Glutamatergic neuron (in vitro differentiated cells): ENCODE measurements at regions not wholly inside any gene's neighbourhood (a gene's known extent, or its start where the extent isn't known, plus 50 kb on each side); places are given as distances from the start of the nearest gene placed in this dataset.
A peak's percentile ranks its signal among the peaks of the same experiment; 100 is the strongest.

ENCODE experiments used
- DNase-seq: peaks from one replicate; pipeline ENCODE4 v3.0.0; 2022
- H3K27ac Mint-ChIP-seq: one replicate; pipeline ENCODE4 v1.8.0; 2020; ENCODE audit warnings: mild to moderate bottlenecking, mixed read lengths, inconsistent platforms; ENCODE audit not compliant: unreplicated experiment
- H3K27me3 Mint-ChIP-seq: one replicate; pipeline ENCODE4 v1.8.0; 2020; ENCODE audit warnings: mild to moderate bottlenecking, moderate library complexity, mixed read lengths, inconsistent platforms; ENCODE audit not compliant: unreplicated experiment
- H3K36me3 Mint-ChIP-seq: one replicate; pipeline ENCODE4 v1.8.0; 2020; ENCODE audit warnings: mild to moderate bottlenecking, mixed read lengths, inconsistent platforms; ENCODE audit not compliant: unreplicated experiment
- H3K4me1 Mint-ChIP-seq: one replicate; pipeline ENCODE4 v1.8.0; 2020; ENCODE audit warnings: mild to moderate bottlenecking, low read depth, mixed read lengths, inconsistent platforms; ENCODE audit not compliant: unreplicated experiment
- H3K4me3 Mint-ChIP-seq: one replicate; pipeline ENCODE4 v1.8.0; 2020; ENCODE audit warnings: mild to moderate bottlenecking, mixed read lengths, inconsistent platforms; ENCODE audit not compliant: unreplicated experiment
- H3K9me3 Mint-ChIP-seq: one replicate; pipeline ENCODE4 v1.8.0; 2020; ENCODE audit warnings: mild to moderate bottlenecking, moderate library complexity, mixed read lengths, inconsistent platforms; ENCODE audit not compliant: unreplicated experiment
- CTCF ChIP-seq: fragments of 200-600 bp; sonication (generic); IDR thresholded peaks from one replicate; pipeline ENCODE4 v1.5.0; 2021; ENCODE audit not compliant: partially characterized antibody, unreplicated experiment

GRCh38 chr18:38619129-38619528 is 1053.5 kb upstream of the CELF4 start:
- no peak overlapping the region for H3K4me3 Mint-ChIP-seq
- TF ChIP-seq CTCF, result no peak
- H3K4me1 Mint-ChIP-seq, result no peaks in the 10 kb centered on the region
- no peaks in the 10 kb centered on the region for H3K27me3 Mint-ChIP-seq
- DNase-seq, result no peak
- H3K9me3 Mint-ChIP-seq, result no peaks in the 10 kb centered on the region
- H3K27ac Mint-ChIP-seq, result no peak overlapping the region
- no peaks in the 10 kb centered on the region for H3K36me3 Mint-ChIP-seq

- DNase-seq, result no peak
- H3K36me3 Mint-ChIP-seq, result no peaks in the 10 kb centered on the region
- H3K9me3 Mint-ChIP-seq, result no peaks in the 10 kb centered on the region
- peaks cover 6% of the 10 kb centered on the region for H3K4me1 Mint-ChIP-seq
- no peak for TF ChIP-seq CTCF
- no peak overlapping the region for H3K4me3 Mint-ChIP-seq
- no peak overlapping the region for H3K27ac Mint-ChIP-seq
- H3K27me3 Mint-ChIP-seq, result no peaks in the 10 kb centered on the region
These were observed 1050.7 kb upstream of the CELF4 start for GRCh38 chr18:38616306-38616705.

- Mint-ChIP-seq H3K4me3 (no peak overlapping the region), H3K27me3 (no peaks in the 10 kb centered on the region), H3K9me3 (no peaks in the 10 kb centered on the region), H3K36me3 (no peaks in the 10 kb centered on the region), H3K27ac (no peak overlapping the region), H3K4me1 (peaks cover 15% of the 10 kb centered on the region)
- no peak for DNase-seq
- no peak for TF ChIP-seq CTCF
These were observed 1047.3 kb upstream of the CELF4 start for GRCh38 chr18:38612904-38613303.

- no peaks in the 10 kb centered on the region for H3K27me3 Mint-ChIP-seq
- H3K27ac Mint-ChIP-seq, result peak overlapping the region; percentile 29
- no peaks in the 10 kb centered on the region for H3K36me3 Mint-ChIP-seq
- H3K4me1 Mint-ChIP-seq, result peaks cover 15% of the 10 kb centered on the region
- DNase-seq, result peak; percentile 30
- no peak for TF ChIP-seq CTCF
- no peak overlapping the region for H3K4me3 Mint-ChIP-seq
- no peaks in the 10 kb centered on the region for H3K9me3 Mint-ChIP-seq
These were observed 1045.7 kb upstream of the CELF4 start for GRCh38 chr18:38611036-38611964.

GRCh38 chr18:38606841-38607240 is 1041.2 kb upstream of the CELF4 start:
- no peak overlapping the region for H3K27ac Mint-ChIP-seq
- TF ChIP-seq CTCF, result no peak
- no peak for DNase-seq
- no peaks in the 10 kb centered on the region for H3K9me3 Mint-ChIP-seq
- H3K4me3 Mint-ChIP-seq, result no peak overlapping the region
- peaks cover 20% of the 10 kb centered on the region for H3K4me1 Mint-ChIP-seq
- no peaks in the 10 kb centered on the region for H3K27me3 Mint-ChIP-seq
- no peaks in the 10 kb centered on the region for H3K36me3 Mint-ChIP-seq
